Fibroblast of the aortic adventitia (primary cell): ENCODE measurements at regions not wholly inside any gene's neighbourhood (a gene's known extent, or its start where the extent isn't known, plus 50 kb on each side); places are given as distances from the start of the nearest gene placed in this dataset.

Experiments
- DNase-seq: peaks from one replicate; pipeline ENCODE4 v3.0.0-alpha.2; 2010; ENCODE audit warnings: low read depth
- H3K4me3 ChIP-seq: 2 replicates; pipeline ENCODE4 v1.5.1; 2011; ENCODE audit warnings: low read depth, mild to moderate bottlenecking, control low read depth, low read length, moderate library complexity
- TF ChIP-seq, protein P1 (sequence below): IDR thresholded peaks from 2 replicates; pipeline ENCODE4 v1.5.1; 2011; ENCODE audit warnings: mild to moderate bottlenecking, low read length, control low read depth, inconsistent platforms; ENCODE audit not compliant: insufficient read depth

DNA sequence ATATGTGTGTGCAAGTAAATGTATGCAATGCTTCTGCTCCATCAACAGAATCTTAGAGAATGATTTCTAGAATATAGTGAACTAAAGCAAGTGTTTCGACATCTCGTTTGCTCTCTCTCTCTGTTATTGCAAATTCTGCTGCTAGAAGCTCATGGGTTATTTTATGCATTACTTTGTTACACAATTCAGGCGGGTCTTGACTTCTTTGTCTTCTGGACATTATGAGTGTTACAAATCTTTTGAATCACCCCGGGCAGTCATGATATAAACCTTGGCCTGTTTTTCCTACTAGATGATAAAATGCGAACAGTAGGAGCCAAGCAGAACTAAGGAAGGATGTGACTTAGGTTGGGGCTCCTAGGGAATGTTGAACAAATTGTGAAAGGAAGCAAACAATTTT is 166.4 kb upstream of the SFRP2 start:
- TF ChIP-seq, protein P1, sequence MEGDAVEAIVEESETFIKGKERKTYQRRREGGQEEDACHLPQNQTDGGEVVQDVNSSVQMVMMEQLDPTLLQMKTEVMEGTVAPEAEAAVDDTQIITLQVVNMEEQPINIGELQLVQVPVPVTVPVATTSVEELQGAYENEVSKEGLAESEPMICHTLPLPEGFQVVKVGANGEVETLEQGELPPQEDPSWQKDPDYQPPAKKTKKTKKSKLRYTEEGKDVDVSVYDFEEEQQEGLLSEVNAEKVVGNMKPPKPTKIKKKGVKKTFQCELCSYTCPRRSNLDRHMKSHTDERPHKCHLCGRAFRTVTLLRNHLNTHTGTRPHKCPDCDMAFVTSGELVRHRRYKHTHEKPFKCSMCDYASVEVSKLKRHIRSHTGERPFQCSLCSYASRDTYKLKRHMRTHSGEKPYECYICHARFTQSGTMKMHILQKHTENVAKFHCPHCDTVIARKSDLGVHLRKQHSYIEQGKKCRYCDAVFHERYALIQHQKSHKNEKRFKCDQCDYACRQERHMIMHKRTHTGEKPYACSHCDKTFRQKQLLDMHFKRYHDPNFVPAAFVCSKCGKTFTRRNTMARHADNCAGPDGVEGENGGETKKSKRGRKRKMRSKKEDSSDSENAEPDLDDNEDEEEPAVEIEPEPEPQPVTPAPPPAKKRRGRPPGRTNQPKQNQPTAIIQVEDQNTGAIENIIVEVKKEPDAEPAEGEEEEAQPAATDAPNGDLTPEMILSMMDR = no peak
- no peak for DNase-seq
- H3K4me3 ChIP-seq = no peak overlapping the region

DNA sequence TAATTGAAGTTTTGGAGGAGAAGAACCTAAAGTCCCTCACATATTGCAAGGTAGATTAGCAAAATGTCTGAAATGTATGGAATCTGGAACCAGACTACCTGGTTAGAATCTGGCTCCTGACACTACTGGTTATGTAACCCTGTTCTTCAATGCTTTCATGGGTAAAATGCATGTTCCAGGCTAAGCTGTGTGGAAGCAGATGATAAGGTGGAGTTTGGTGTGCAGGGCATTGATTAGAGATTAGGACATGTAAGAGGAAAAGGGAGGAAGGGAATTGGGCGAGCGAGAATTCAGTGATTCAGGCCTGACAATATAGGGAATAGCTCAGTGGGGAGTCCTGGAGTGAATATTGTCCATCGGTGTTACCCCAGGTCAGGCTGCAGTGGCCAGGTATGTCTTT is 165.8 kb upstream of the SFRP2 start:
- no peak for DNase-seq
- TF ChIP-seq, protein P1 = no peak
- H3K4me3 ChIP-seq = no peak overlapping the region

DNA sequence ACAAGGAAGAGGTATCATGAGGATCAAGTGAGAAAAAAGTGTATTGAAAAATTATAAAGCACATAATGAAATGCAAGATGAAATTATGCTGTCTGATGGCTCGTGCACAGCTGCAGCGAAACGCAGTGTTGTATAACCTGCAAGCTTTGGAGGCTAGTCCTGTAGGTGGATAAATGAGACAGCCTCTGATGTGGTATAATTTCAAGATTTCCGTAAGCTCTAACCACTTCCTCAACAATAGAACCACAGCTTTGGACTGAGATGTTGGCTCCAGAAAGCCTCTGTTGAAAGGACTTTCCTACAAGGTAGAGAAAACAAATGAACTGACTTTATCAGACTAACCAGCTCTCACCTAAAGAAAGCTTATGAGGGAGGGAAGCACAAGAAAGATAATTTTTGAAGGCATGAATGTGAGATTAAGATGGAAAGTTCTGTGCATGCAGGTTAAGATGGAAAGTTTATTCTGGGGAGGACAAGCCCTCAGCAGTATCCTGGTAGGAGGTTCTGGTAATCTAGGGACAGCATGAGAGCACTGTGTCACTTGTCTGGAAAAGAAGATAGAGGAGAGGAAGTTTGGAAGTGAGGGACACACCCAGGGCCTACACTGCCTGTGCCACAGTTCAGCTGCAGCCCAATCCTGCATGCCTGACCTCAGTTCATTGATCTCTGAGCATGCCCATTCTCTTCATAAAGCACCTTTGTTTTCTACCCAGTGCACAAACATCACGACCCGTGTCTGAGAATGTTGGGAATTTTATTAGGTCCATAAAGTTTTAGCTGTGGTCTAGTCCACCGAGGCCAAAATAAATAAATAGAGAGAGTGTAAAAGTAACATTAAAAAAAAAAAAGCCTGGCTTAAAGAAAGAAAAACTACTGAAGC is 161.5 kb upstream of the SFRP2 start:
- TF ChIP-seq, protein P1 = no peak
- H3K4me3 ChIP-seq = no peak overlapping the region
- DNase-seq = no peak

DNA sequence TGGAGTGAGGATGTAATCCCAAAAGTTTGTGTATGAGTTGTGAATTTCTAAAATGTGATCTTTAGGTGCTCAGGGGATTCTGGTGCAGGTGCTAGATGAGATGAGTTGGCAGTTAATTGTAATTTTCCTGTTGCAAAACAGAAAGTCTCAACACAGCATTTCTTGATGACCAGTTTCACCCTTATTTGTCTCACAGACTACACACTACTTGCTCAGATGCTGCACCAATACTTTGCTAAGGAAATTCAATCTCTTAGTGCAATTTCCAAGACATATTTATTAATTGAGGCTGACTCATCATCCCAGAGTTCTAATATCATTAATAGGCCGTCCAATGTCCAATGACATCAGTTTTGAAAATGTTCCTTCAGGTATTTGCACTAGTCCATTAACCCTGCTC is 159.2 kb upstream of the SFRP2 start:
- no peak overlapping the region for H3K4me3 ChIP-seq
- TF ChIP-seq, protein P1 = no peak
- no peak for DNase-seq

DNA sequence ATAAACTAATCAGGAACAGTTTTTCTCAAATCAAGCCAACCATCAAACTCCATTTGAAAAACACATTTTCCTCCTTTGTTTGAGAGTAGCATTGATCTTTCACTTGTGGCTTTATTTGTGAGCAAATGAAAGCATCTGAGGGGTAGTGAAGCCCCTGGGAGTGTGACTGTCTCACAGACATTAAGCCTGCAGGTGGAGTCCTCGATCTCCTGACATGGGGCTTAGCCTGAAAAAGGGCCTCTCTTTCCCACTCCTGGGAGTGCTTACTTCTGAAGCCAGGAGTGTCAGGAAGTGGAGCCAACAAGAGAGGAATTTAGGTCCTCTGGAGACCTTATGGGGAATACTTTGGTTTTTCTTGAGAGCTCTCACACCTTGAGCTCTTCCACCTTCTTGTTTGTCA is 158.2 kb upstream of the SFRP2 start:
- DNase-seq = no peak
- TF ChIP-seq, protein P1 = no peak
- H3K4me3 ChIP-seq = no peak overlapping the region

DNA sequence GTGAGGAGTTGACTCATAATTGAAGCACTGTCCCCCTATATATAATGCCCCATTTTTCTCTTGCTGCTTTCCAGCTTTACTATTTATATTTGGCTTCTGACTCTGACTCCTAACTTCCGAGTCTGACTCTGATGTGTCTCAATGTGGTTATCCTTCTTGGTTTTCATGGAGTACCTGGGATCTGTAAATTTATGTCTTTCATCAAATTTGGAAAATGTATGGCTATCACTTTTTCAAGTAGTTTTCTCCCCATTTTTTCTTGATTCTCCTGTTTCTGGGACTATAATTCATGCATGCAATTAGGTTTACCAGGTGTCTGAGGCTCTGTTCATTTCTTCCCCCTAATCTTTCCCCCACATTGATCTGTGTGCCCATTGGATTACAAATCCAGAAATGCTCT is 156.8 kb upstream of the SFRP2 start:
- DNase-seq = no peak
- TF ChIP-seq, protein P1 = no peak
- no peak overlapping the region for H3K4me3 ChIP-seq
